HG03097 (cell line): ENCODE measurements at regions not wholly inside any gene's neighbourhood (a gene's known extent, or its start where the extent isn't known, plus 50 kb on each side); places are given as distances from the start of the nearest gene placed in this dataset.
"Not testable (repeated sequence)": the region's sequence is repeated elsewhere in the genome, so short reads cannot be mapped to it uniquely, and the experiment has no call there.

Experiments used
- ATAC-seq: cut with Tn5 transposase; IDR thresholded peaks from one replicate; pipeline ENCODE4 v1.9.1; 2021; ENCODE audit not compliant: unreplicated experiment, low FRiP score

DNA sequence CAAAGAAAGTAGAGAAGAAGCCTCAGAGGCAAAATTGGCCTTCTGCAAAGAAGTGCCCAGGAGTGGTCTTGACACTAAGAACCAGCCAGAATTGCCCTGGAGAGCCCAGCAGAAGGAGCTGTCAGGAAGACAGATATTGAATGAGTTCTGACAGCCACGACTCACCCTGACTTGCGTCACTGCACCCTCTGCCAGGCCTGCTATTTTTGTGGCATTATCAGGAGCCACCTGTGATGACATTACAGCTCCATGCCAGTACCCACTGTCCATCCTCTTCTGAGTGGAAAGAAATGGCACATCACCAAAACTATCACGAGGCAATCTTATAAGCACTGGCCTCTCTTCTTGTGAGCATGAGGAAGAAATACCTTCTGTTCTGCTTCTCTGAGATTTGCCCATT lies 67.7 kb downstream of the SMIM20 start:
- ATAC-seq = no peak

GRCh38 chr4:25982962-25983361 lies 68.9 kb downstream of the SMIM20 start:
- ATAC-seq = no peak

DNA sequence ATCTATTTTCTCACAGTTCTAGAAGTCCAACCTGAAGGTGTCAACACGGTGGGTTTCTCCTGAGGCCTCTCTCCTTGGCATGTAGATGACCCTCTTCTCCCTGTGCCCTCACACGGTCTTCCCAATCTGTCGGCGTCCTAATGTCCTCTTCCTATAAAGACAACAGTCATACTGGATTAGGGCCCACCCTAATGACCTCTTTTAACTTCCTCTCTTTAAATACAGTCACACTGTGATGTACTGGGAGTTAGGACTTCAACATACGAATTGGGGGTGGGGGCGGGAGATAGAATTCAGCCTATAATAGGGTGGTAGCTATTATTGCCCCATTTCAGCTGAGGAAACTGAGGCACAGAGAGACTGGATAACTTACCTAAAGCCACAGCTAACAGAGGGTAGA lies 70.2 kb downstream of the SMIM20 start:
- ATAC-seq = no peak

DNA sequence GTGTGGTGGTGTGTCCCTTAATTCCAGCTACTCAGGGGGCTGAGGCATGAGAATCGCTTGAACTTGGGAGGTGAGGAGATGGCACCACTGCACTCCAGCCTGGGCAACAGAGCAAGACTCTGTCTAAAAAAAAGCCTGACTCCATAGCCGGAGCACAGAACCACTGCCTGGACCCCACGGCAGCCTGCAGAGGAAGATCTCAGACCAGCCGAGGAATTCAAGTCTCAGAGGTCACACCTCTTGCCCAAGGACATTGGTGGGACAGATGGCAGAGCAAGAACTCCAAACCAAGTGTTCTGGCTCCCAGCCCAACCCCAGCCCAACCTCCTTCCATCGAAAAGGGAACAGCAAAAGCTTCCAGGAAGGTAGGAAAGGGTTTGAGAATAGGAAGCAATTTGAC lies 70.8 kb downstream of the SMIM20 start:
- ATAC-seq = no peak

DNA sequence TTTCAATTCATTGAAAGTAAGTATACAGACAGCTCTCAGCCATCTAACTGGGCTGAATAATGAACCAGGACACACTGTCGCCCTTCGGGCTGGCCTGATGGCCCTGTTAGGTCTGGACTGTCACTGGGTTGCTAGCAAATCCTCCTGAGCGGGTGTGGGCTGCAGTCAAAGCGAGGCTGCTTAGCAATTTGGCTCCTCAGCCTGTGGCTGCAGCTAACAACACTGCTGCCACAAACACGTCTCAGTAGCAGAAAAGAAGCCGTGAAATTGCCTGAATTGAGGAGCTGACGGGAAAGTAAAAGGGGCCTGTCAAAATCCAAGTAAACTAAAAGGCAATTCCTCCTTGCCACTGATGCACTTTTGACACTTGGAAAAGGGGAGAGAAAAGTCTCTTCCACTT lies 72.8 kb downstream of the SMIM20 start:
- no peak for ATAC-seq

DNA sequence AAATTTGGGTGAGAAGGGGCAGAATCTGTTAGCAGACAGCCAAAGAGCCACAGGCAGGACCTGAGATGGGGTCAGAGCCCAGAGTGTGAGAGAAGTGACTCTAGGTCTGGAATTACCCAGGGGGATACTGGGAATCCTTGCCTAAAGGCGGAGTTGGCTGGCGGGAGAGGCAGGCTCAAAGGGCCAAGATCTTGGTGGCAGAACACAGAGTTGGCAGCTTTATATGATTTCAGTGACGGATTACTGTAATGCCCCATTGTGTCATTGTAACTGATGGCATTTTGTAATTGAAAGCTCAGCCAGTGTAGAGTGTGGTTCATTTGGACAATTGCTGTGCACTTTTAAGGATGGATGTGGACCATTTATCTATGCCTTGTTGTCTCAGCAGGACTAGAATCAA lies 77.3 kb downstream of the SMIM20 start:
- ATAC-seq = no peak

DNA sequence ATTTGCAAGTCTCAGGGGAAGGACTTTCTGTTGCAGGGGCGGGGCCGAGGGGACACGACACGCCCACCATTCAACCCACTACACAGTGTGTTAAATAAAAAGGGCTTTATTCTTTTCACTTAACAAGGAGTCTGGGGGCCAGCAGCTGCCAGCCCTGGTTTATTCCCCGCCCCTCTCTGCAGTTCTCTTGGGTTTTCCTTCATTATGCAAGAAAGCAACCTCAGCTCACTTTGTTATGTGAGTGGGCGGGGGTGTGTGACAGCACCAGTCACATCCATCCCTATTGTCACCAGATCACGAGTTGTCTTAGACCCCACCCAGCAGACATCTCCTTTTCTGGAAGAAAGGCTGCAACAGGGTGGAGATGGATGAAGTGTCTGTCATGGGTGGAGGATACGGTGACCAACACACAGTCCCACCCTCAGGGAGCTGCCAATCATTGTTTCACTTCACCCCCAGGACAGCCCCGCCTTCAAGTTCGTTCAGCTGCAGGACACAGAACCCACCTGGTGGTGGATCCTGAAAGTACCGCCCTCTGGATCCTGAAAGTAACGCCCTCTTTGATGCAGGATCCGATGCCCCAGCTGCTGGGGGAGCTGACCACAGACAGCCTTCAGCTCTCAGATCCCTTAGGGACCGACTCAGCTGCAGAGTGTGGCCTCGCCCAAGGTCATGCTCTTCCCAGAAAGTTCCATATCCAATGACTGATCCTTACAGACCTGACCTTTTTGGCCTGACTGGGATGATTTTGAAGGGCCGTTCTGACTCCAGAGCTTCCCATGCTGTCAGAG lies 79.6 kb downstream of the SMIM20 start:
- no peak for ATAC-seq

DNA sequence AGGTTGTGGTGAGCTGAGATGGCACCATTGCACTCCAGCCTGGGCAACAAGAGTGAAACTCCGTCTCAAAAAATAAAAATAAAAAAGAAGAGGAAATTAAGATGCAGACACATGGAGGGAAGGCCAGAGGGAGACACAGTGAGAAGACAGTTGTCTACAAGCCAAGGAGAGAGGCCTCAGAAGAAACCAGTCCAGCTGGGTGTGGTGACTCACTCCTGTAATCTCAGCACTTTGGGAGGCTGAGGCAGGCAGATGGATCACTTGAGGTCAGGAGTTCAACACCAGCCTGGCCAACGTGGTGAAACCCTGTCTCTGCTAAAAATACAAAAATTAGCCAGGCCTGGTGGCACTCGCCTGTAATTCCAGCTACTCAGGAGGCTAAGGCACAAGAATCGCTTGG lies 80.6 kb downstream of the SMIM20 start:
- not testable (repeated sequence) for ATAC-seq

DNA sequence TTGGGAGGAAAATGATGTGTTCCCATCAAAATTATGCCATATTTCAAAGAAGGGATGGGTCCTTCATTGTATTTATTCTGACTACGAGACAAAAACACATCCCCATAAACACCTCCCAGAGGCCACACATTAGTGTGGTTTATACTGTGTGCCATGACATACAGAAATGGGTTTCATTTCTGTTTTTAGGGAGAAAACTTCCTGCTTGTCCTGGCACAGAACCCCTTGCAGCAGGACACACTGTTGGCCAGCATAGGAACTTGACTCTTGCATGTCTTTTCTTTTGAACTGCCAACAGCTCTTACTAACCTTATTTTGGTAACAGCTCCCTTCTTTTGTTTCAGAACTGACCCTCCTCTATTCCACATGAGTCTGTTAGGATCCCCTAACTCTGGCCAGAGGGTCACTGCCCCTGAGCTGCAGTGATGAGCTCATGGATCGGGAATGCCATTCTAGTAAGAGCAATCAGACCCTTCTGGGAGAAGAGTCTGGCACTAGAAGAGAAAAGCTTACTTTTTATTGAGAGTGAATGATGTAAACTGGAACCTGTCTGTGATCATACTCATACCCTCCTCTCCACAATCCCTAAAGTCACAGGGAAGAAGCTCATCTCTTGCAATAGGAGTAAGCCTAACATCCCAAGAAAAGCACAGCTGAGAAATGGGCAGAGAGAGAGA lies 86.4 kb downstream of the SMIM20 start:
- ATAC-seq = no peak

DNA sequence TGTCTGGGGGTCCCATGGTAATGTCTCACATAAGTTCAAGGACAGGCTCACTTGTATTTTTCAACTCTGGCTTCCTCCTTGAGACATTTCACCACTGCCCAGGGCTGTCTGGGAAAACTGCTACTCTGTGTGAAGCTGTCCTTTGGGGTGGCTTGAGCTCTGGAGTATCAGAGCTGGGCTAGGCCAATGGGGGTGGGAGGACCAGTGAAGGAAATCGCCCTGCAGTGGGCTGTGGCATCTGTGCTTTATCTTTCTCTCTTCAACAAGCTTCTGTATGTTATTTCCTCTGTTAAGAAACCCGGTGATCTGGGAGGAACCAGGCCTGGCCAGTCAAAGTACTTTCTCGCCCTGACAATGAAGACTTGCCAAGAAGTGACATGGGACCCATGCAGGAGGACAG lies 87.4 kb downstream of the SMIM20 start:
- no peak for ATAC-seq

GRCh38 chr4:26001816-26002215 lies 87.8 kb downstream of the SMIM20 start:
- no peak for ATAC-seq

GRCh38 chr4:26003056-26003455 lies 89.0 kb downstream of the SMIM20 start:
- ATAC-seq = no peak

GRCh38 chr4:26004290-26004689 lies 90.3 kb downstream of the SMIM20 start:
- ATAC-seq = no peak

- ATAC-seq = no peak
Measured at GRCh38 chr4:26005764-26006163, 91.7 kb downstream of the SMIM20 start.

DNA sequence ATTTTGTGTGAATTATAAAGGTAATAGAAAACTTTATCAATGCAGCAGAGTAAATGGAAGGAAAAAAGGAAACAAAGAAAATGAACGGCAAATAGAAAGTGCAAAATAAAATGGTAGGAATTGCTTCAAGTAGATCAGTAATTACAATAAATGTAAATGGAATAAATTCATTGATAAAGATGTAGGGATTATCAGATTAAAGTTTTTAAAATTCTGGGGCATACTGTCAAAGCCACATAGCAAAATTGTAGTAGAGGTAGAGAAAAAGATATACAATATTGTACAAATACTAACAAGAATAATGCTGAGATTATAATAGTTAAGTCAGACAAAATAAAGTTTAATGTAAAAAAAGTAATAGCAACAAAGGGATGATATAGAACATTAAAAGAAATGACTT lies 94.7 kb downstream of the SMIM20 start:
- no peak for ATAC-seq

GRCh38 chr4:26009502-26009901 lies 95.5 kb downstream of the SMIM20 start:
- no peak for ATAC-seq

DNA sequence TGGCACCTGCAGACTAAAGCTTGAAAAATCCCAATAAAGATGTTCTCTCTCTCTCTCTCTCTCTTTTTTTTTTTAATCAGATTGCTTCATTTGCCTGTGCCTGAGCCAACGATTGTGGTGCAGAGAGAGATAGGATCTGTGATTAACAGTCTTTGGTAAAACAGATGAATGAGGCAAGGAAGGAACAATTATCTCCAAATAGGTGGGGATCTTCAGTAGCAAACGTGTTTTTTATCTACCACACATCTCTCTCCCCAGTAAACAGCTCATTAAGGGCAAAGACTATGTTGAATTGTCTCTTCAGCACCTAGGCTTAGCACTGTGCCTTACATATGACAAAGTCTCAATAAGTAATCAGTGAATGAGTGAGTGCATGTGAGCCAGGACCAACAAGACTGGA lies 96.3 kb downstream of the SMIM20 start:
- ATAC-seq = no peak

GRCh38 chr4:26013629-26014028 lies 99.6 kb downstream of the SMIM20 start:
- no peak for ATAC-seq

GRCh38 chr4:26015133-26015651 lies 101.2 kb downstream of the SMIM20 start:
- no peak for ATAC-seq

GRCh38 chr4:26015906-26016305 lies 101.9 kb downstream of the SMIM20 start:
- ATAC-seq = no peak

DNA sequence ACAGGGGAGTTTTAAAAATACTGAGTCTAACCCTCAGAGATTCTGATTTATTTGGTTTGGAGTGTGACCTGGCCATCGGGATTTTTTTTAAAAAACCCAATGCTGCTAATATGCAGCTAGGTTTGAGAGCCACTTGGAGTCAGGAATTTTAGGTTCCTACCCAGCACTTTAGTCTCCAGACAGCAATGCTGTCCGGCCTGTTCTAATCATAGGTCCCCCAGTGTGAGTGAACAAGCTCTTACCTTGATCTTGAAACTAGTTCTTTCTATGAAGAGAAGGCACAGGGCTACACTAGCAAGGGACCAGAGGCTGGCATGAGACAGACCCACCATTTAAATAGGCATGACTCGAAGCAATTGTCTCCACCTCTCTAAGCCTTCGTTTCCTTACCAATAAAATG lies 103.5 kb downstream of the SMIM20 start:
- no peak for ATAC-seq
